Left ventricle myocardium inferior (tissue), 1 donor: ENCODE measurements at regions not wholly inside any gene's neighbourhood (a gene's known extent, or its start where the extent isn't known, plus 50 kb on each side); places are given as distances from the start of the nearest gene placed in this dataset.

Source experiments
- DNase-seq: peaks from one replicate; pipeline ENCODE4 v3.0.0-alpha.2; 2020
- H3K27ac ChIP-seq: fragments of 200-600 bp; replicated peaks from 2 replicates; pipeline ENCODE4 v1.8.0; 2021
- H3K27me3 ChIP-seq: fragments of 200-600 bp; 2 replicates; pipeline ENCODE4 v1.8.0; 2021; ENCODE audit warnings: low read depth
- H3K36me3 ChIP-seq: fragments of 200-600 bp; 2 replicates; pipeline ENCODE4 v1.8.0; 2021
- H3K4me1 ChIP-seq: fragments of 200-600 bp; 2 replicates; pipeline ENCODE4 v1.8.0; 2021
- H3K4me3 ChIP-seq: fragments of 200-600 bp; 2 replicates; pipeline ENCODE4 v1.8.0; 2021; ENCODE audit warnings: mild to moderate bottlenecking, moderate library complexity
- H3K9me3 ChIP-seq: fragments of 200-600 bp; replicated peaks from 2 replicates; pipeline ENCODE4 v1.8.0; 2021
- CTCF ChIP-seq: fragments of 200-600 bp; IDR thresholded peaks from 2 replicates; pipeline ENCODE4 v1.8.0; 2021; ENCODE audit warnings: antibody characterized with exemption, mild to moderate bottlenecking, borderline replicate concordance
- intact Hi-C: fragments of 100-400 bp; cut with micrococcal nuclease; formaldehyde crosslinking; loops from one replicate; pipeline ENCODE4 v1.11.0; 2022
- donor health status: DM: no; HTN: yes; CAD: no; lungs with severe emphysema.

- Histone ChIP-seq H3K4me1 (no peaks in the 10 kb centered on the region), H3K27me3 (no peaks in the 10 kb centered on the region), H3K27ac (no peak overlapping the region), H3K4me3 (no peak overlapping the region), H3K9me3 (peaks cover 11% of the 10 kb centered on the region), H3K36me3 (no peaks in the 10 kb centered on the region)
- DNase-seq, result no peak
- no peak for TF ChIP-seq CTCF
- intact Hi-C loops, result no loop called here
Measured at GRCh38 chr4:34362654-34363053, 1881.7 kb downstream of the ARAP2 start.

- Histone ChIP-seq H3K27ac (no peak overlapping the region), H3K36me3 (no peaks in the 10 kb centered on the region), H3K27me3 (no peaks in the 10 kb centered on the region), H3K4me1 (no peaks in the 10 kb centered on the region), H3K9me3 (peaks cover 11% of the 10 kb centered on the region), H3K4me3 (no peak overlapping the region)
- DNase-seq, result no peak
- intact Hi-C loops, result no loop called here
- TF ChIP-seq CTCF, result no peak
Measured at GRCh38 chr4:34363842-34364241, 1880.5 kb downstream of the ARAP2 start.

GRCh38 chr4:34365946-34366345 is 1878.4 kb downstream of the ARAP2 start:
- Histone ChIP-seq H3K4me1 (no peaks in the 10 kb centered on the region), H3K27me3 (no peaks in the 10 kb centered on the region), H3K36me3 (no peaks in the 10 kb centered on the region), H3K4me3 (no peak overlapping the region), H3K9me3 (peaks cover 11% of the 10 kb centered on the region), H3K27ac (no peak overlapping the region)
- DNase-seq, result no peak
- intact Hi-C loops, result no loop called here
- TF ChIP-seq CTCF, result no peak

GRCh38 chr4:34371676-34372075 is 1872.6 kb downstream of the ARAP2 start:
- no peak overlapping the region for H3K27ac ChIP-seq
- no peak for TF ChIP-seq CTCF
- intact Hi-C loops, result no loop called here
- H3K9me3 ChIP-seq, result no peaks in the 10 kb centered on the region
- no peak for DNase-seq
- H3K27me3 ChIP-seq, result no peaks in the 10 kb centered on the region
- H3K36me3 ChIP-seq, result no peaks in the 10 kb centered on the region
- H3K4me3 ChIP-seq, result no peak overlapping the region
- no peaks in the 10 kb centered on the region for H3K4me1 ChIP-seq

- Histone ChIP-seq H3K9me3 (no peaks in the 10 kb centered on the region), H3K4me1 (no peaks in the 10 kb centered on the region), H3K27ac (no peak overlapping the region), H3K27me3 (no peaks in the 10 kb centered on the region), H3K4me3 (no peak overlapping the region), H3K36me3 (no peaks in the 10 kb centered on the region)
- no peak for DNase-seq
- no peak for TF ChIP-seq CTCF
- intact Hi-C loops, result no loop called here
Measured at GRCh38 chr4:34372815-34373214, 1871.5 kb downstream of the ARAP2 start.

- Histone ChIP-seq H3K27ac (no peak overlapping the region), H3K27me3 (no peaks in the 10 kb centered on the region), H3K4me1 (no peaks in the 10 kb centered on the region), H3K9me3 (no peaks in the 10 kb centered on the region), H3K4me3 (no peak overlapping the region), H3K36me3 (no peaks in the 10 kb centered on the region)
- no peak for TF ChIP-seq CTCF
- DNase-seq, result no peak
- intact Hi-C loops, result no loop called here
Measured at GRCh38 chr4:34373456-34373855, 1870.9 kb downstream of the ARAP2 start.
